GM21515 (cell line): ENCODE measurements at regions not wholly inside any gene's neighbourhood (a gene's known extent, or its start where the extent isn't known, plus 50 kb on each side); places are given as distances from the start of the nearest gene placed in this dataset.

Source experiments
- ATAC-seq: cut with Tn5 transposase; IDR thresholded peaks from one replicate; pipeline ENCODE4 v1.9.1; 2021; ENCODE audit not compliant: unreplicated experiment

- no peak for ATAC-seq
These were observed 721.2 kb downstream of the GALR1 start for GRCh38 chr18:77970814-77971213.

GRCh38 chr18:77973745-77974144 is 724.1 kb downstream of the GALR1 start:
- ATAC-seq = no peak

GRCh38 chr18:77974329-77974728 is 724.7 kb downstream of the GALR1 start:
- ATAC-seq = no peak

GRCh38 chr18:77977331-77977730 is 727.7 kb downstream of the GALR1 start:
- ATAC-seq = no peak

GRCh38 chr18:77980275-77980674 is 730.6 kb downstream of the GALR1 start:
- ATAC-seq = no peak

- ATAC-seq = no peak
These were observed 732.2 kb downstream of the GALR1 start for GRCh38 chr18:77981874-77982273.

GRCh38 chr18:77983270-77983669 is 733.6 kb downstream of the GALR1 start:
- ATAC-seq = no peak

- no peak for ATAC-seq
These were observed 734.5 kb downstream of the GALR1 start for GRCh38 chr18:77984178-77984577.

GRCh38 chr18:77984833-77985232 is 735.2 kb downstream of the GALR1 start:
- no peak for ATAC-seq

GRCh38 chr18:77985526-77986281 is 736.1 kb downstream of the GALR1 start:
- no peak for ATAC-seq

GRCh38 chr18:77990131-77990530 is 740.5 kb downstream of the GALR1 start:
- ATAC-seq = no peak

GRCh38 chr18:77990901-77991300 is 741.3 kb downstream of the GALR1 start:
- no peak for ATAC-seq

- no peak for ATAC-seq
These were observed 742.4 kb downstream of the GALR1 start for GRCh38 chr18:77992057-77992456.

- no peak for ATAC-seq
These were observed 743.7 kb downstream of the GALR1 start for GRCh38 chr18:77993188-77993981.

- ATAC-seq = no peak
These were observed 745.9 kb downstream of the GALR1 start for GRCh38 chr18:77995593-77995992.

- ATAC-seq = no peak
These were observed 747.1 kb downstream of the GALR1 start for GRCh38 chr18:77996737-77997136.

GRCh38 chr18:78001811-78002210 is 752.2 kb downstream of the GALR1 start:
- ATAC-seq = no peak

- ATAC-seq = no peak
These were observed 756.5 kb downstream of the GALR1 start for GRCh38 chr18:78006006-78006773.

- no peak for ATAC-seq
These were observed 757.2 kb downstream of the GALR1 start for GRCh38 chr18:78006774-78007260.

GRCh38 chr18:78010363-78010762 is 760.7 kb downstream of the GALR1 start:
- ATAC-seq = no peak

GRCh38 chr18:78017869-78018268 is 768.2 kb downstream of the GALR1 start:
- ATAC-seq = no peak
